Posterior vena cava (tissue), 2 donors: ENCODE measurements at regions not wholly inside any gene's neighbourhood (a gene's known extent, or its start where the extent isn't known, plus 50 kb on each side); places are given as distances from the start of the nearest gene placed in this dataset.

ENCODE experiments used
- DNase-seq: peaks from one replicate; pipeline ENCODE4 v3.0.0-alpha.2; 2020; ENCODE audit warnings: low spot score
- intact Hi-C, 2 donors: fragments of 100-400 bp; cut with DNase I; formaldehyde crosslinking; loops; one replicate each; pipeline versions ENCODE4 v1.14.1 to v1.14.2; 2022 to 2023
- donor health status: DM: yes; HTN: yes; CAD: no.
- donor health status: DM: yes; HTN: yes; CAD: no.

DNA sequence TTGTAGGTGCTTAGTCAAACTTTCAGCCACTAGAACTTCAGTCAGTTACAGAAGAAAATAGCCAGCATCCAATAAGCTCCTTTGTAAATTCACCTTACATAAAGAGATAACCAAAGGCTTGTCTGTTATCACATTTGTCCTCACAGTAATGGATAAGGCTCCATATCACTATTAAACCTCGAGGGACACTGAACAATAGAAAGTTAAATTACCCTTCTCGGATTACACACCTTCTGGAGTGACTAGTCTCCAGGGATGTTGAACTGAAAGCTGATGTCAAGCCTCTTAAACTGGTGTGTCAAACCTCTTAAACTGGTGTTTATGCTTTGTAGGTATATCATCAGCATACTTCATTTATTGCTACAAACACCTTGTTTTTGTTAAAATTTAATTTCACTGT, 639.0 kb downstream of the CENPC start:
- DNase-seq = no peak
- intact Hi-C loops = no loop called here

DNA sequence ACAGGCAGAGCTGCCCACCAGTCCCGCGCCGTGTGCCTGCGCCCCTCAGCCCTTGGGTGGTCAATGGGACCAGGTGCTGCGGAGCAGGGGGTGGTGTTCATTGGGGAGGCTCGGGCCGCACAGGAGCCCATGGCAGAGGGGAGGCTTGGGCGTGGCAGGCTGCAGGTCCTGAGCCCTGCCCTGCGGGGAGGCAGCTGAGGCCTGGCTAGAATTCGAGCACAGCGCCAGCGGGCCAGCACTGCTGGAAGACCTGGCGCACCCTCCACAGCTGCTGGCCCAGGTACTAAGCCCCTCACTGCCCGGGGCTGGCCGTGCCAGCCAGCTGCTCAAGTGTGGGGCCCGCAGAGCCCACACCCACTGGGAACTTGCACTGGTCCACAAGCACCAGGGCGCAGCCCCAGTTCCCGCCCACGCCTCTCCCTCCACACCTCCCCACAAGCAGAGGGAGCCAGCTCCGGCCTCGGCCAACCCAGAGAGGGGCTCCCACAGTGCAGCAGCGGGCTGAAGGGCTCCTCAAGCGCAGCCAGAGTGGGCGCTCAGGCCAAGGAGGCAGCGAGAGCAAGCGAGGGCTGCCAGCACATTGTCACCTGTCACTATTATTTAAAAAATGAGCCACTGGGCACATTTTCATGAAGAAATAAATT, 645.8 kb downstream of the CENPC start:
- intact Hi-C loops = no loop called here
- DNase-seq = peak; percentile 72

DNA sequence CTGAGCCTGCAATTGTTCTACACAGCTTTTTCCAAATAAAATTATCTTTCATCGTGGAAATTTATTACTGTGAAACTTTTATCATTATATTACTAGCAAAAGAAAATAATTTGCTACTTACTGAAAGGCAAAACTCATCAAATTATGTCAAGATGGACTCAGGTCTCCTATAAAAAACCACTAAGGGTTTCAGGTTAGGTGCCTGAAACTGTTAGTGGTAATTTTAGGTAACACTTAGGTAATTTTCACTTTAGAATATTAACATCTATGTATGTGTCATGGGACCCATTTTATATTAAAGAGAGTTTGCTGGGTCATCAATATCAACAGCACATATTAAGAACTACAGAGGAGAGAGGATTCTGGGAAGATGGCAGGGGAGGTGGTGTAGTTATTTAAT, 651.5 kb downstream of the CENPC start:
- intact Hi-C loops = no loop called here
- DNase-seq = no peak

DNA sequence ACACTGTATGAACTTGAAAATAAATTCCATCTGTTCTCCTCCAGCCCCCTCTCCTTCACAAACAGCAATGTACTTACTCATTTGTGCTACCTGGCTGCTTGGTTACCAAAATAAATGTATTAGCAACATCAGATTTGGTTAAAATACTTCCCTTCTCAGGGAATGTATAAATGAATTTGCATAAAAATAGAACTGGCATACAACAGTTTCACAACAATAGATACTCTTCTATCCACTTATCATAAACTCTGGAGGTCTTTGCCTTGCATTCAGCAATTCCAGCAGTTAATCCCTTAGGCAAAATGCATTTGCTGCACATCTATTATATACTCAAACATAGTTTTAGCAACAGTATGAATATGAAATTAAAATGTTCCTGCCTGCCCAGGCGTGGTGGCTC, 658.2 kb downstream of the CENPC start:
- no peak for DNase-seq
- intact Hi-C loops = no loop called here

DNA sequence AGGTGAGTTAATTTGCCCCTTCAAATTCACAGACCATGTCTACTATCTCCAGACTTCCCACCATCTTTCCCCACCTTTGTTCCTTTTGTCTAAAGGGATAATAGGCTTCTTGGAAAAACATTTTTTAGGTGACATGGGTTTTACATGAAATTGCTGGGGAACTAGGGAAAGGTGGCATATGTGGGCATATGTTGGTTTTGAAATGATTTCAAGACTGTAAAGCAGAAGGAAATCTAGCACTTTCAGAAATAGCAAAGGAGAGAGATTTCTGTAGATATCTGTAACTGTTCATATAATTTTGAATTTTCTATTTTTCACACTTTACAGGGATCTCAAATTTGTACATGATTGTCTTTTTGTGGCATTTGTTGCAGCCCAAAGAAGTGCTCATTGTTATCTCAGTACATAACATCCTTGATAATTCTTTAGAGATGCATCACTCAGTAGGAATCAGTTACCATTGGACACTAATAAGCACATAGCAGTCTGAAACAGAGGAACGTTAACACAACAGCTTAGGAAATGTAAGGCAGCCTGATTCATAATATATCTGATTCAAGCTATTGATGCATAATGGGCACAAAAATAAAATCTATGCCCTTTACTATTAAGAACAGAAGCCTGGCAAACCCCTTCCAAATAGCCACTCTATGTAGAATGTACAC, 659.7 kb downstream of the CENPC start:
- intact Hi-C loops = no loop called here

DNA sequence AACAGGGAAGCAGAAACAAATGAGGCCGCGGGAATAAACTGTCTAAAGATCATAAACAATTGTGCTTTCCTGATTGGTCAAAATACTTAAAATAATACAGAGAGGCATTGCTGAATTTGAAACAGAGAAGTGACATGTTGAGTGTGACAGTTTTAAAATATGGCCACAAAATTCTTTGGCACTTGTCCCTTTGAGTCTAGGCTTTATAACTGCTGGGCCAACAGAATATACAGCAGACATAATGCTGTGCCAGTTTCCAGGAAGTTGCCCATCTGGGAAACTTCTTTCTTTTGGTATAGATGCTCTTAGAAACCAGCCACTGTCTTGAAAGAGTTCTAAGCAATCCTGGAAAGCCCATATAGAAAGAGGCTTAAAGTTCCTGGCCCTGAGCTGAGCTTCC, 668.4 kb downstream of the CENPC start:
- intact Hi-C loops = no loop called here
- no peak for DNase-seq

More for the DNA sequence above, 659.7 kb downstream of the CENPC start:
- no peak for DNase-seq

DNA sequence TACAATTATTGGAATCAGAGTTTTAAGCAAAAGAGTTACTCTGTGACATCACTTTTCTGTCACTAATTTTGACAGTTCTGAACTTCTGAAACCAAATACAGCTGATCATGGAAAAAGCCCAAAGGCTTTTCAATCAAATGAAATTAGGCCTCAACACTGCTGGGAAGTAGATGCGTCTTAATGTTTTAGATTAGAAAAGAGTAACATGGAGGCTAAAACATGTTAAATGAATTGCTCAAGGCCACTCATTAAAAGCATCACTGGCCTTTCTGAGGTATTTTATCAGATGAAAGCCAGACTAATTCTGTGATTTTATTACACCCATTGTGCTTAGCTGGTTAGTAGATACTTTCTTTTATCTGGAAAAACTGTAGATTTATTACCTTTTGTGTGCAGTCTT, 672.6 kb downstream of the CENPC start:
- DNase-seq = no peak
- intact Hi-C loops = no loop called here

DNA sequence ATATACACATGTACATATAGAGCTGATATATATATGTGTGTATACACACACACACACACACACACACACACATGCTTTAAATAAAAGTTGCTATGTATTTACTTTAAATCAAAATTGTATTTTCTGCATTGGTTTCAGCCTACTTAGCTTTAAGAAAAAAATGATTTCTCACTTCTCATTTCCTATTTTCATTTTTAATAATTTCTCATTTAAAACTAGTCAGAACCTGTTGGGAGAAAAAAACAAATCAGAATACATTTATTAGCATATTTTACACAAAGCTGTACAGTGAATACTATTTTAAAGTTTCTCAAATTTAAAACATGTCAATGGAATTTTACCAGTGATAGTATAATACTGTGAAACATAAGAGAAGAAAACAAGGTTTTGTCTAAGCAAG, 681.8 kb downstream of the CENPC start:
- intact Hi-C loops = no loop called here
- no peak for DNase-seq

DNA sequence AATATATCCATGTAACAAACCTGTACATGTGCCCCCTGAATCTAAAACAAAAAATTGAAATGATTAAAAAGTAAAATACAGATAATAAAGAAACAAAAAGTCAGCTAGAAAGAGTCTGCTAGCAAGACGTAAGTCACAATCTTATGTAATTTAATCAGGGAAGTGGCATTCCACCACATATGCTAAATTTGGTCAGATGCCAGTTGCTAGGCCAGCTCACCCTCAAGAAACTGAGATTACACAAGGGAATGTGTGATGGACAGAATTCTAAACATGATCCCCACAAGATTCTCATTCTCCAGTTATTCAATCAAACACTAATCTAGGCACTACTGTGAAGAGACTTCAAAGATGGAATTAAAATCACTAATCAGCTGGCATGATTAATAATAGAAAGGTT, 689.3 kb downstream of the CENPC start:
- intact Hi-C loops = no loop called here
- no peak for DNase-seq

DNA sequence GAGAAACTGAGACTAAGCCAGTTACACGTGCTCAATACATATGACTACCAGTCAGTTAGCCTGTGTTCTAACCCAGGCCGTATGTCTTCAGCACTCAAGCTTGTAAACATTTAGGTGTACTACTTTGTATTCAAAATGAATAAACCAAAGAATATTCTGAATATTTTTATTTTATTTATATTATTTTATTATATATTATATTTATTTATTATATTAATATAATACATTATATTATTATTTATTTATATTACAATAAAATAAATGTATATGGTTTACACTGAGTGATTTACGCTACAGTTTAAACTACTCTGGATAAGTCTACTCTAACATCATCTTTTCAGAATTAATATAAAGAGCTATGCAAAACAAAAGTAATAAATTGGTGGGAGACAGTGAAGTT, 691.5 kb downstream of the CENPC start:
- no peak for DNase-seq
- intact Hi-C loops = no loop called here

DNA sequence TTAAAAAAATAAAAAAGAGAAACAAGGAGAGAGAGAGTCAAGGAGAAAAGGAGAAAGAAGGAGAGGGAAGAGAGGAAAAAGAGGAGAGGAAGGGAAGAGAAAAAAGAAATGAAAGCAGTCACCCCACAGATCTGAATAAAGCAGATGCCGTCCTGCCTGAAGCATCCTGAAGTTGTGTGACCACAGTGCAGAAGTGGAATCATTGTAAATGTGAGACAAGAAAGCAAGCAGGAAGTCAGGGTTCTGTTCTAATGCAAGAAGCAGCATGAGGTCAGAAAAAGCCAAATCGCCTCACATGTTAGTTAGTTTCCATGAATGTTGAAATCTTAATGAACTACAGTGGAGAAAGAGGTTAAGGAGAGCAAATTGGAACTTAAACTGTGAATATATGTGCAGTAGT, 692.5 kb downstream of the CENPC start:
- intact Hi-C loops = no loop called here
- DNase-seq = no peak

DNA sequence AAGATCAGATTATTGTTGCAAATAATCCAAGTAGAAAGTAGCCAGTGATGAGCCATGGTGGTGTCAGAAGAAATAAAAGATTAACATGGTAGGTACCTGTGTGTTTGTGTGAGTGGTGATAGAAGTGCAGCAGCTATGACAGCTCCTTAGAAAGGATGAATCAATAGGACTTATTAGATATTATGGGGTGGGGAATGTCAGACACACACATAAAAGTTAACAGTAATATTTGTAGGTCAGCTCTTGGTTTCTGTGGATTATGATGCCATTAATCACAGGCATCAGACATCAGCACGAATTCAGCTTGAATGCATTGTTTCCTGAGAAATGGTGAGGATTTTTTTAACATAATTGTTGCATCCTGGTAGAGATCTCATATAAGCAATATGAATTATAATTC, 695.7 kb downstream of the CENPC start:
- no peak for DNase-seq
- intact Hi-C loops = no loop called here

DNA sequence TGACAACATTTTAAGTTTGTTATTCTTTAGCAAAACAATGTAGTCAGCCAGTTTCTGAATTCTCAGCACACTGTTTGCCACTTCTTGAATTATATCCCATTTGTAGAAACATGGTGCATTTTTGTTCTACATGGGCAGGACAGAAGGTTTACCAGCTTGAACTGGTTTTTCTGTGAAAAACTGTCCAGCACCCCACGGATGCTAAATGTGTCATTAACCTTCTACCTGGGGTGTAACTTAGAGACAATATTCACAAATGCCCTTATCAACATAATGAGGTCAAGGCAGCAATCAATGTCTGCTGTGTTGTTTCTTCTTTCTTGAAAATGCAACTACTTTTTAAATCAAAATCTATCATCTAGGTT, 702.6 kb downstream of the CENPC start:
- intact Hi-C loops = no loop called here
- DNase-seq = no peak

DNA sequence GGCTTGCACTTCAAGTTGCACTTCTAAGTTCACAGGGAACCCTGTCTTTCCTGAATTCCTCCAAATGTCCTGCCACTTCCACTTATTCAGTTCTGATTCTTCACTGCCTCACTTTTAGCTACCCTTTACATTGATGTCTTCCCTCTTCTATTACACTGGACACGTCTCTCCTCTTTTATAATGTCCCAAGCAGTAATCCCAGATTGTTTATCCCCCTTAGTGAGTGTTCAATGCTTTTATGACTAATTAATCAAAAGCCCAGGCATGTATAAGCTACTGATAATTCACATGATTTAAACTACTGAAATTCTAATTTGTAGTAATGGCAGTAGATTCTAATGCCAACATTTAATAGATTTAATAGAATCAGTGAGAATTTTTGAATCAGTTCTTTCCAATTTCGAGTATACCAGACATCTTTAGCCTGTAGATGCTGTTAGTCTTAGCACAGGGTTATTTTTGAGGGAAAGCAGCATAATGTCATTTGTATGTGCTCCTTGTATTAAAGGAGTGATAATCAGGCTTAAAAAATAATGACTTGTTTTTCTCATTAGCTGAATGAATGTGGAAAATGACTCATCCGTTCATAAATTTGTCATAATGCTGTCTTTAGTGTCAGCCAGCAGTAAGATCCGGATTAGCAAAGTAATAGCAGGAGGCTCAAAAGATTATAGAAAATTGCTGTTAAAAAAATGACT, 703.1 kb downstream of the CENPC start:
- intact Hi-C loops = no loop called here

DNA sequence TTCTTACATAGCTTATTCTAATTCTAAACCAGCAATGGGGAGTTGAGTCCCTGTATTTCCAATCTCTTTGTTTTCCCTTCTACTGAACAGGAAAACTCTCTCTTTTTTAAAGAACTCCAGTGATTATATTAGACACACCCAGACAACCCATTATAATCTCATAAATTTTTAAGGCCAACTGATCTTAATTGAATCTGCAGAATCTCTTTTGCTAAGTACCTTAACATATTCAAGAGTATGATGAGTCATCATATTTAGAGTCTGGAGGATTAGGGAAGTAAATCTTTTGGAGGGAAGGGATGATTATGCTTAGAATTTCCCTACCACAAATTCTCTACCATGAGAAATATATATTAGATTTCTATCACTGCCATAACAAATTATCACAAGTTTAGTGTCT, 705.1 kb downstream of the CENPC start:
- intact Hi-C loops = no loop called here

More for the DNA sequence above, 703.1 kb downstream of the CENPC start:
- DNase-seq = no peak

DNA sequence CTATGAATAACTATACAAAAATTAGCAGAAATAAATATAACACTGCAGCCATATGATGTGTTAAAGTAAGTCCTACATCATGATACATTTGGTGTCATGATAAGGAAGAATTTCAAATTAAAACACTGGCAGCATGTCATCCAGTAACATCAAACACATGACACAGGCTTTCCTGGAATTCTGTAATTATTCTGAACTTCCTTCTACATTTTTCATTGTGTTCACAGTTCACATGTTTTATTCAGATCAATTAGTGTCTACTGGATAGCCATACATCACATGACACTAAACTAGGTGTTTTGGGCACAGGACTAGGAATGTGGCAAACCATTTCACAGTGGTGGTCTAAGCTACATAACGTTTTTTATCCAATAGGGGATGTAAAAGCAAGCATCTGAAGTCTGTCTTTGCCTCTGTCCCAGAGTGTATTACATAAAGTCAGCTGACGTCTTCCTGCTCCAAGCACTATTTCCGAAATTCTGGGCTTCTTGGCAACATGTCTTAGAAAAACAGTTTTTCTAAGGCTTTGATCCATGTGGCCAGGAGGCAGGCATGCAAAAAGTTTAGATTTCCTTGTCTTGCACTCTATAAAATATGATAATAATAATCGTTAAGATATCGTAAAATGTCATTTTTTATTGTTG, 707.9 kb downstream of the CENPC start:
- intact Hi-C loops = no loop called here
- DNase-seq = no peak

More for the DNA sequence above, 705.1 kb downstream of the CENPC start:
- no peak for DNase-seq

DNA sequence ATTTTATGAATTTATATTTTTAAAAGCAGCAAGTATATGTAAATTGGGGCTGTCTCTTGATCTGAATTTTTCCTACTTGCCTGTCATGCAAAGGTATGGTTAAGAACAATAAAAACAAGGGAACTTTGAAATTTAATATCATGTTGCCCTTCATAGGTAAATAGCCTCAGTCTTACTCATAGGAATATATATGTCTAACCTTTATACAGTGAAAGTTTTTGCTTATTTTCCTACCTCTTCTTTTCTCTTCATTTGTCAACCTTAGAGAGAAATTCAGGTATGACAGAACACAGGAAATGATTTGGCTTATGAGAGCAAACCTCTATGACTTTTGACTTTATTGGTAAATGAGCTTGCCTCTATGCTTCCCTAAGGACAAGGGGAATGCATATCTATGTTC, 716.0 kb downstream of the CENPC start:
- DNase-seq = no peak

DNA sequence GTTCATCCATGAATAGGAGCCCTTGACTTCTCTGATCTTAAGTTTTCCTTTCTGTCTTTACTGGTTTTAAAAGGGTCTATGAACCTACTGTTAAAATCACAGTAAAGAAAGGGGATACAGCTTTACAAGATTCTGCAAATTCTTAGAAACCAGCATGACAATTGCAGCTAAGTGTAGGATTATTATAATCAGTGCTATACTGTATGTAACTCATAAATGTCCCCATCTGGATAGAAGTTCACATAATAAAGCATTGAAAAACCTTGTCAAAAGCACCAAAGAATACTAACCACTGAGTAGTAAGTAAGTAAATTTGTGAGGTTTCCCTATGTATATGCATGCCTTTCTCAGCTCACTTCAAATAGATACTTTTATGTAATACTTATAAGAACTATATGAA, 724.6 kb downstream of the CENPC start:
- intact Hi-C loops = no loop called here
- DNase-seq = no peak

More for the DNA sequence above, 716.0 kb downstream of the CENPC start:
- intact Hi-C loops = no loop called here

DNA sequence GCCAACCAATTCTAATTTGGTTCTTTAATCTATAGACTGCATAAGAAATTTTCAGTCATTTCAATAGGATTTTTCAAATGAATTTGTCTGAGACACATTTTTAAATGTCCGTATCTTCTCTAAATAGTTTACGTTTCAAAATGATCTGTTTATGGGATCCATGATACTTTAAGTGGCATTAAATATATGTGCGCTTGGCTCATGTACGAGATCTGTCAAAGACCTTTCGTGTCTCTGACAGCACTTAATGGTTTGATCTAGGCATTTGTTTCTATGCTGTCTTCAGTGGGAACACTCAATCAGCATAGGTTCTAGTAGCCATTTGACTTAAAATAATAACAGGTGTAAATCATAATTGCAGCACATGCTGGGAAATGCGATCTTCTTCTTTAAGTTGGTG, 731.0 kb downstream of the CENPC start:
- no peak for DNase-seq
- intact Hi-C loops = no loop called here

DNA sequence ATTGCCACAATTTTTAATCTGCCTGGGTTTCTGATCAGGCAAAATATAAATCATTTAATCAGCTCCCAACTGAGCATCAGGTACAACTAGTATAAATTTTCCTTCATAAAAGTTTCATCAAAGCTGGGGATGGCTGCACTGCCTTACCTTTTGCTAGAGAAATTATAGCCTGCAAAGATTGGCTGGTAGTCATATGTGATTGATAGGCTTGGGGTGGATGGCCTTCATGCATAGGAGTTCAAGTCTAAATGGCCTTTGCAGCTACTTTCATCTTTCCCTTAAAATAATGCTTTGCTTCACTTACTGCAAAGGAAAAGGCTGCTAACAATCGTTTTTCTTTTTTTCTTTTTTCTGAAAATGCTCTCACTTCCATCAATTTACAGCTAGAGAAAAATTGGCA, 739.7 kb downstream of the CENPC start:
- intact Hi-C loops = no loop called here
- no peak for DNase-seq
